ENCODE measurements at regions not wholly inside any gene's neighbourhood (a gene's known extent, or its start where the extent isn't known, plus 50 kb on each side); places are given as distances from the start of the nearest gene placed in this dataset.

DNA sequence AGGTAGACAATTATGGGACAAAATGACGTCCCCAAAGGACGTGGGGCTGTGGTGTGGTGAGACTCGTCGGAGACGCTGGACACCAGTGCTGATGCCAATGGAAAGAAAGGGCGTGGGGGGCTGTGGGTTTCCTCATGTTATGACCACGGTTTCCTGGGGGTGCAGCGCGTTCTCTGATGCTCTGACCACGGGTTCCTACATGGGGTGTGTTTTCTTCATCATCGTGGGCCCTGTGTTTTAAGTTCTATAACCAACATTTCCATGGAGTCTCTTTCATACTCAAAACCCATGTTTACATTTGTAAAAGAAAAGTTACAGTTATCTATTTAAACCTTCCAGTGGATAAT, 141.6 kb downstream of the RTP5 start:
- DNase-seq (ENCODE audit: low spot score): no peak

DNA sequence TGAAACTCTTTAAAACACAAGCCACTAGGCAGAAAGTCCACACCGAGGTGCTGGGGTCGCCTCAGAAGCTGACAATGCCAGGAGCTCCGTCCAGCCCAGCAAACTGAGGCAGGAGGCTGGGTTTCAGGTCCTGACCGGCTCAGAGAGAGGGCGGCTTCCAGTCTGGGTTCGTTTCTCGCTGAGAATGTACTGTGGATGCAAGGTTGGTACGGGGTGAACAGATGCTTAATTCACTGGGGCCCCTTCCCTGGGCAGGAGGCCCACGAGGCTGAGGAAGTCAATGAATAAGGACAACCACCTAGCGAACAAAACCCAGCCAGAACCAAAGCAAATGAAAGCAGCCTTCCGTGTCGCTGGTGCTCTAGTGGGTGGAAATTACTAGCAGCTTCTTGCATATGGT, 142.0 kb downstream of the RTP5 start:
- Histone ChIP-seq H3K27ac (no peak overlapping the region), H3K36me3 (no peaks in the 10 kb centered on the region), H3K4me1 (ENCODE audit: control insufficient read depth in 1 of 2, low read depth in 2 of 2) (no peaks in the 10 kb centered on the region), H3K27me3 (replicated peaks; ENCODE audit: insufficient read depth) (no peaks in the 10 kb centered on the region), H3K4me3 (no peak overlapping the region), H3K9me3 (no peaks in the 10 kb centered on the region)
- no peak for TF ChIP-seq CTCF (IDR thresholded peaks at IDR 0.05)
- DNase-seq (ENCODE audit: low spot score) (no peak), ATAC-seq (ENCODE audit: insufficient number of reproducible peaks, low FRiP score, low read depth) (no peak)

More for the DNA sequence above, 141.6 kb downstream of the RTP5 start:
- Histone ChIP-seq H3K27me3 (replicated peaks; ENCODE audit: insufficient read depth) (no peaks in the 10 kb centered on the region), H3K9me3 (no peaks in the 10 kb centered on the region), H3K36me3 (no peaks in the 10 kb centered on the region), H3K4me1 (ENCODE audit: control insufficient read depth in 1 of 2, low read depth in 2 of 2) (no peaks in the 10 kb centered on the region), H3K27ac (no peak overlapping the region), H3K4me3 (no peak overlapping the region)
- no peak for ATAC-seq (ENCODE audit: insufficient number of reproducible peaks, low FRiP score, low read depth)
- TF ChIP-seq CTCF (IDR thresholded peaks at IDR 0.05): no peak

DNA sequence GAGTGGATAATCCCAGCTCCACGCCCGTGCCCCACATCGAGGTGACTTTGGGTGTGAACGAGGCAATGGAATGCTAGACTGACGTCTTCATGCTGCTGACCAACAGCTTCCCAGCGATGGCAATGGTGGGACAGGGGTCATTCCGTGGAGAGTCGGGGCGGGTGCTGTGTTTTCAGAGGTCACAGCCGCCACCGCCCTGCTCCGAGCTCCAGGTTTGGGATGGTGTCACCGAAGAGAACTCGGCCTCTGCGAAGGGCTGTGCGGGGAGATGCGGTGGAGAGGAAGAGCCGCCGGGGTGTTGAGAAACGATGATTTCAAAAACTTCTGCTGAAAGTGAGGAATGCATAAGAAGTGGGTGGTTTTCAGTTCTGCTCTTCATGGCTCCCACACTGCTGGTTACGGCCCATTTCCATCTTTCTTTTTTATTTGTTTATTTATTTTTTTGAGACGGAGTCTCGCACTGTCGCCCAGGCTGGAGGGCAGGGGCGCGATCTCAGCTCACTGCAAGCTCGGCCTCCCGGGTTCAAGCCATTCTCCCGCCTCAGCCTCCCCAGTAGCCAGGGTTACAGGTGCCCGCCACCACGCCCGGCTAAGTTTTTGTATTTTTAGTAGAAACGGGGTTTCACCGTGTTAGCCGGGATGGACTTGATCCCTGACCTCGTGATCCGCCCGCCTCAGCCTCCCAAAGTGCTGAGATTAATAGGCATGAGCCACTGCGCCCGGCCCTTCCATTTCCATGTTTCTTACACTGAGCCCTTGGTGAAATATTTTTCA, 142.6 kb downstream of the RTP5 start:
- DNase-seq (ENCODE audit: low spot score) (no peak), ATAC-seq (ENCODE audit: insufficient number of reproducible peaks, low FRiP score, low read depth) (no peak)

GRCh38 chr2:242012956-242013764, 143.6 kb downstream of the RTP5 start:
- no peak for TF ChIP-seq CTCF (IDR thresholded peaks at IDR 0.05)
- Histone ChIP-seq H3K27me3 (replicated peaks; ENCODE audit: insufficient read depth) (no peaks in the 10 kb centered on the region), H3K4me1 (ENCODE audit: control insufficient read depth in 1 of 2, low read depth in 2 of 2) (no peaks in the 10 kb centered on the region), H3K4me3 (no peak overlapping the region), H3K27ac (no peak overlapping the region), H3K9me3 (no peaks in the 10 kb centered on the region), H3K36me3 (no peaks in the 10 kb centered on the region)
- DNase-seq (ENCODE audit: low spot score) (no peak), ATAC-seq (ENCODE audit: insufficient number of reproducible peaks, low FRiP score, low read depth) (no peak)

More for the DNA sequence above, 142.6 kb downstream of the RTP5 start:
- Histone ChIP-seq H3K27ac (no peak overlapping the region), H3K36me3 (no peaks in the 10 kb centered on the region), H3K9me3 (no peaks in the 10 kb centered on the region), H3K4me1 (ENCODE audit: control insufficient read depth in 1 of 2, low read depth in 2 of 2) (no peaks in the 10 kb centered on the region), H3K4me3 (no peak overlapping the region), H3K27me3 (replicated peaks; ENCODE audit: insufficient read depth) (no peaks in the 10 kb centered on the region)
- TF ChIP-seq CTCF (IDR thresholded peaks at IDR 0.05): no peak

DNA sequence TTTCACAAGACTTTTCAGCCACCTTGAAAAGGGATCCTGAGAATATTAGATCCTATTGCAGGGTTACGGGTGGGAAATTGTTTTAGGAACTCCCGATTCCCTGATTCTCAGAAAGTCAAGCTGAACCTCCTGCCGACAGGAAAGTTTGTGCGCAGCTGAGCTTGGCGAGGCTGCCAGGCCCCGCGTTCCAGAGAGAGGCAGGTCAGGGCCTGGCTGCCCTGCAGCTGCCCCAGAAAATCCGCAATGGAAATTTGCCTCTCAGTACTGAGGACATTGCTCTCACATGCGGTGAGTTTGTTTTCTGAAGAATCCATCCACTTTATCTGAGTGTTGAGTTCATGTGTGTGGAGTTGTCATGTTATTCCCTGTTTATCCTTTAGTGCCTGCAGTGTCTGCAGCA, 144.2 kb downstream of the RTP5 start:
- no peak for TF ChIP-seq CTCF (IDR thresholded peaks at IDR 0.05)
- no peaks in the 10 kb centered on the region for H3K36me3 ChIP-seq
- no peak overlapping the region for H3K27ac ChIP-seq
- no peak for DNase-seq (ENCODE audit: low spot score)
- no peaks in the 10 kb centered on the region for H3K9me3 ChIP-seq
- H3K4me3 ChIP-seq: no peak overlapping the region
- no peaks in the 10 kb centered on the region for H3K4me1 ChIP-seq (ENCODE audit: control insufficient read depth in 1 of 2, low read depth in 2 of 2)
- ATAC-seq (ENCODE audit: insufficient number of reproducible peaks, low FRiP score, low read depth): no peak
- H3K27me3 ChIP-seq (replicated peaks; ENCODE audit: insufficient read depth): no peaks in the 10 kb centered on the region
